CD1c-positive myeloid dendritic cell (primary cell): ENCODE measurements at regions not wholly inside any gene's neighbourhood (a gene's known extent, or its start where the extent isn't known, plus 50 kb on each side); places are given as distances from the start of the nearest gene placed in this dataset.

Source experiments
- DNase-seq: peaks from one replicate; pipeline ENCODE4 v3.0.0-alpha.2; 2016; ENCODE audit errors: extremely low spot score

DNA sequence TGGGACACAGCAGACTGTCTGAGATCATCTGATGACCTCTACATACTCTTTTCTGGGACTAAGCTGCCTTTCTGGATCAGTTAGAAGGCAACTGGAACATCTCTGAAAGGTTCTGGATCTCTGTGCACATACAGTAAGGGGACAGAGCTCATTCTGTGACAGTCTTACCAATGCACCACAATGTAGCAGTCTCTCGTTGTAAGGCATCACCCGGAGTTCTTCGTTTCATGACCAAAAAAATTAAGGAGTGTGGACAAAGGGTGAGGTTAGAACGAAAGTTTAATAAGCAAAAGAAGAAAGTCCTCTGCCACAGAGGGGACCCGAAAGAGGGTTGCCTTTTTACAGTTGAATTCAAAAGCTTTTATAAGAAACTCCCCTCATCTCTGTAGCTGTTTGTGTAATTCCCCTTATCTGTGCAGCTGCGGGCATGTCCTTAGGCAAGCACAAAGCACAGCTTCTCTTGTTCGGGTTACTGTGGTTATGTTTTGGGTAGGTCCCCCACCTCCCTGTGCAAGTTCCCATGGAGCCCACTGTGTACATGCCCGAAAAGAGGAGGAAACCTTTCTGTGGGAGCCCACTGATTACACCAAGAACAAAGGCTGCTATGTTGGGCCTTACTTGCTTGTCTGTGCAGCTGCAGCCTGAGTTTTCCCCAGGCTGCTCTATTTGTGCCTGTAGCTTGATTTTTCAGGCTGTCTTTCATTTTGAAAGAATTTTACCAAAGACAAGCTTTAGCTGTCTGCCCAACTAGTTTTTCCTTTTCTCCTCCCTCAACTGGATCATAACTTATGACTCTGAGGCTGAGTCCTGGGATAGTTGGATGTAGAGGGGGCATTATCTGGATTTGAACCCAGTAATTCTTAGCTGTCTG is 53.1 kb upstream of the CACNA1E start:
- no peak for DNase-seq
